Vagina (tissue), 2 donors: ENCODE measurements at regions not wholly inside any gene's neighbourhood (a gene's known extent, or its start where the extent isn't known, plus 50 kb on each side); places are given as distances from the start of the nearest gene placed in this dataset.

Source experiments
- DNase-seq, 2 donors: peaks; one replicate each; pipeline ENCODE4 v3.0.0-alpha.2; 2017; ENCODE audit errors: extremely low spot score in 2 of 2
- H3K27ac ChIP-seq: fragments of 200-600 bp; sonication (generic); one replicate; pipeline ENCODE4 v1.5.1; 2019
- H3K27me3 ChIP-seq: fragments of 200-600 bp; sonication (generic); one replicate; pipeline ENCODE4 v1.5.1; 2019
- H3K36me3 ChIP-seq, 2 donors: fragments of 200-600 bp; sonication (generic); one replicate each; pipeline ENCODE4 v1.5.1; 2017 to 2019
- H3K4me1 ChIP-seq: fragments of 200-600 bp; sonication (generic); one replicate; pipeline ENCODE4 v1.5.1; 2019
- H3K4me3 ChIP-seq, 2 donors: fragments of 200-600 bp; sonication (generic); 1 replicate in 1 of 2; 2 replicates in 1 of 2; pipeline ENCODE4 v1.5.1; 2016 to 2019
- H3K9me3 ChIP-seq: fragments of 200-600 bp; sonication (generic); one replicate; pipeline ENCODE4 v1.5.1; 2019
- CTCF ChIP-seq, 3 experiments: fragments of 450-650 bp in 2 of 3; fragments of 200-600 bp in 1 of 3; sonication (generic) in 1 of 3; IDR thresholded peaks; one replicate each; pipeline ENCODE4 v1.5.1; 2017 to 2019; ENCODE audit warnings: antibody characterized with exemption in 3 of 3, mild to moderate bottlenecking in 2 of 3, moderate library complexity in 2 of 3
- POLR2A ChIP-seq, 2 donors: fragments of 450-650 bp; IDR thresholded peaks; one replicate each; pipeline ENCODE4 v1.6.1; 2017; ENCODE audit warnings: antibody characterized with exemption in 2 of 2, mild to moderate bottlenecking in 2 of 2, moderate library complexity in 2 of 2
- POLR2AphosphoS5 ChIP-seq, 2 donors: sonication (generic); formaldehyde crosslinking; IDR thresholded peaks; one replicate each; pipeline ENCODE4 v1.9.0; 2017; ENCODE audit warnings: antibody characterized with exemption in 2 of 2, mild to moderate bottlenecking in 2 of 2, low read depth in 1 of 2; ENCODE audit not compliant: insufficient read depth in 1 of 2
- intact Hi-C: fragments of 100-400 bp; cut with DNase I; formaldehyde crosslinking; loops from one replicate; pipeline ENCODE4 v1.15.1; 2023

GRCh38 chr18:67232991-67233390 lies 283.5 kb downstream of the DSEL start:
- no peak for TF ChIP-seq POLR2A (IDR thresholded peaks at IDR 0.05)
- TF ChIP-seq CTCF (IDR thresholded peaks at IDR 0.05), result no peak
- no peak for TF ChIP-seq POLR2AphosphoS5 (IDR thresholded peaks at IDR 0.05; ENCODE audit: insufficient read depth in 1 of 2, low read depth in 1 of 2)
- no peaks in the 10 kb centered on the region for H3K9me3 ChIP-seq
- DNase-seq, result no peak
- no peaks in the 10 kb centered on the region for H3K36me3 ChIP-seq
- H3K4me3 ChIP-seq, result no peak overlapping the region
- no peak overlapping the region for H3K27ac ChIP-seq
- H3K4me1 ChIP-seq, result no peaks in the 10 kb centered on the region
- H3K27me3 ChIP-seq, result no peaks in the 10 kb centered on the region
- intact Hi-C loops, result no loop called here

- intact Hi-C loops, result no loop called here
- TF ChIP-seq POLR2A (IDR thresholded peaks at IDR 0.05) (no peak), POLR2AphosphoS5 (IDR thresholded peaks at IDR 0.05; ENCODE audit: insufficient read depth in 1 of 2, low read depth in 1 of 2) (no peak), CTCF (IDR thresholded peaks at IDR 0.05) (no peak)
- no peaks in the 10 kb centered on the region for H3K27me3 ChIP-seq
- no peaks in the 10 kb centered on the region for H3K4me1 ChIP-seq
- no peaks in the 10 kb centered on the region for H3K36me3 ChIP-seq
- no peak for DNase-seq
- no peak overlapping the region for H3K4me3 ChIP-seq
- no peak overlapping the region for H3K27ac ChIP-seq
- H3K9me3 ChIP-seq, result no peaks in the 10 kb centered on the region
Observed at GRCh38 chr18:67232406-67232805, 284.1 kb downstream of the DSEL start.

GRCh38 chr18:67222887-67223286 lies 293.6 kb downstream of the DSEL start:
- intact Hi-C loops, result no loop called here
- no peak for DNase-seq

GRCh38 chr18:67219821-67220220 lies 296.7 kb downstream of the DSEL start:
- intact Hi-C loops, result no loop called here
- Histone ChIP-seq H3K27me3 (no peaks in the 10 kb centered on the region), H3K4me3 (no peak overlapping the region)

More at GRCh38 chr18:67222887-67223286, 293.6 kb downstream of the DSEL start:
- Histone ChIP-seq H3K4me3 (no peak overlapping the region), H3K27ac (no peak overlapping the region), H3K4me1 (no peaks in the 10 kb centered on the region), H3K36me3 (no peaks in the 10 kb centered on the region), H3K27me3 (no peaks in the 10 kb centered on the region), H3K9me3 (no peaks in the 10 kb centered on the region)
- TF ChIP-seq POLR2A (IDR thresholded peaks at IDR 0.05) (no peak), CTCF (IDR thresholded peaks at IDR 0.05) (no peak), POLR2AphosphoS5 (IDR thresholded peaks at IDR 0.05; ENCODE audit: insufficient read depth in 1 of 2, low read depth in 1 of 2) (no peak)

GRCh38 chr18:67218556-67218955 lies 298.0 kb downstream of the DSEL start:
- Histone ChIP-seq H3K4me3 (no peak overlapping the region), H3K27ac (no peak overlapping the region), H3K27me3 (no peaks in the 10 kb centered on the region), H3K4me1 (no peaks in the 10 kb centered on the region), H3K9me3 (no peaks in the 10 kb centered on the region), H3K36me3 (no peaks in the 10 kb centered on the region)
- no peak for DNase-seq
- intact Hi-C loops, result no loop called here
- TF ChIP-seq POLR2AphosphoS5 (IDR thresholded peaks at IDR 0.05; ENCODE audit: insufficient read depth in 1 of 2, low read depth in 1 of 2), result no peak

More at GRCh38 chr18:67219821-67220220, 296.7 kb downstream of the DSEL start:
- no peaks in the 10 kb centered on the region for H3K4me1 ChIP-seq
- no peak for TF ChIP-seq CTCF (IDR thresholded peaks at IDR 0.05)
- no peak for TF ChIP-seq POLR2A (IDR thresholded peaks at IDR 0.05)
- TF ChIP-seq POLR2AphosphoS5 (IDR thresholded peaks at IDR 0.05; ENCODE audit: insufficient read depth in 1 of 2, low read depth in 1 of 2), result no peak
- no peaks in the 10 kb centered on the region for H3K36me3 ChIP-seq
- no peak overlapping the region for H3K27ac ChIP-seq
- H3K9me3 ChIP-seq, result no peaks in the 10 kb centered on the region
- DNase-seq, result no peak
